ENCODE measurements at regions not wholly inside any gene's neighbourhood (a gene's known extent, or its start where the extent isn't known, plus 50 kb on each side); places are given as distances from the start of the nearest gene placed in this dataset.

DNA sequence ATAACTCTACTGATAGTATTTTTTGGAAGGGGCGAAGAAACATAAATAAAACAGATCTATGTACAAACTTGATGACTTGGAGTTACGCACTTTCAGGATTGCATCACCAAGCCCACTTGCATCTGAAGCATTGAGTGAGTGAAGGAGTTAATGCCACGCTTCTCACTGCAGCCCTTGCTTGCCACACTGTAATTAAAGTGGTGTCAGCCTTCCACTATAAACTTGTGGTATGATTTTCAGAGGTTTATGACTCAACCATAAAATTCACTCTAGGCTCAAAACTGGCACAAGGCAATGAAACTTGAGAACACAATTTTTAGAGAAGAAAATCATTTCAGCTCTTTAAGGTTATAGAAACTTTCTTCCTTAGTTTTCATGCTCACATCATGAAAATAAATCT, 93.9 kb upstream of the PRMT6 start:
- TF ChIP-seq, protein P1, sequence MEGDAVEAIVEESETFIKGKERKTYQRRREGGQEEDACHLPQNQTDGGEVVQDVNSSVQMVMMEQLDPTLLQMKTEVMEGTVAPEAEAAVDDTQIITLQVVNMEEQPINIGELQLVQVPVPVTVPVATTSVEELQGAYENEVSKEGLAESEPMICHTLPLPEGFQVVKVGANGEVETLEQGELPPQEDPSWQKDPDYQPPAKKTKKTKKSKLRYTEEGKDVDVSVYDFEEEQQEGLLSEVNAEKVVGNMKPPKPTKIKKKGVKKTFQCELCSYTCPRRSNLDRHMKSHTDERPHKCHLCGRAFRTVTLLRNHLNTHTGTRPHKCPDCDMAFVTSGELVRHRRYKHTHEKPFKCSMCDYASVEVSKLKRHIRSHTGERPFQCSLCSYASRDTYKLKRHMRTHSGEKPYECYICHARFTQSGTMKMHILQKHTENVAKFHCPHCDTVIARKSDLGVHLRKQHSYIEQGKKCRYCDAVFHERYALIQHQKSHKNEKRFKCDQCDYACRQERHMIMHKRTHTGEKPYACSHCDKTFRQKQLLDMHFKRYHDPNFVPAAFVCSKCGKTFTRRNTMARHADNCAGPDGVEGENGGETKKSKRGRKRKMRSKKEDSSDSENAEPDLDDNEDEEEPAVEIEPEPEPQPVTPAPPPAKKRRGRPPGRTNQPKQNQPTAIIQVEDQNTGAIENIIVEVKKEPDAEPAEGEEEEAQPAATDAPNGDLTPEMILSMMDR (IDR thresholded peaks at IDR 0.05; ENCODE audit: low read depth, low read length): no peak
- H3K4me3 ChIP-seq (ENCODE audit: low read depth, low read length): no peak overlapping the region

DNA sequence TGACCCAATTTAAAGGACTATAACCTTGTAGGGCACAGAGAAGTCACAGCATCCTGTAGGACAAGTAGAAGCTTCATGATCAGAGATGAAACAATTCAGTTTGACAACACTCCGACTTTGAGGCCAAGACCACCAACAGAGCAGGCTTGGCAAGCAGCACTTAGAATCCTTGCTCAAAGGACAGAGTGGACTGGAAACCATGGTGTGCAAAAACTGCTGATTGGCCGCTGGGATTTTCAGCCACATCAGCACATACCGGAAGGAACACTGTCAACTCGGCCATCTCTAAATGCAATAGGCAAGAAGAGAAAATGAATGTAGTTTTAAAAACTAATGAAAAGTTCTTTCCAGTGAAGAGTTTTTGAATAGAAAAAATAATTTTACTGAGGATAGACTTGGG, 92.0 kb upstream of the PRMT6 start:
- TF ChIP-seq, protein P1 (IDR thresholded peaks at IDR 0.05; ENCODE audit: low read depth, low read length): no peak
- H3K4me3 ChIP-seq (ENCODE audit: low read depth, low read length): no peak overlapping the region

DNA sequence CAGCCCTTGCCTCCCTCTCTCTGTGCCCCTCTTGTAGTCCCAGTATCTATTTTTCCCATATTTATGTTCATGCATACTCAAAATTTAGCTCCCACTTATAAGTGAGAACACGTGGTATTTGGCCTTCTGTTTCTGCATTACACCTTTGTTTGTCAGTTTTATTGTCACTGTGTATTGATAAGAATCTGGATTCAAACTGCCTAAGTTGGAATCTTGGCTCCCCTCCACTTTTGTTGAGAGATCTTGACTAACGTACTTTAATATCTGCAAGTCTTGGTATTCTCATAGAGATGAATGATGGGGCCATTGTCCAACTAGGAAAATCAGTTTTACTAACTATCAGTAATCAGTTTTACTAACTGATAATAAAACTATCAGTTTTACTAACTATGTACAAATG, 87.8 kb upstream of the PRMT6 start:
- TF ChIP-seq, protein P1 (IDR thresholded peaks at IDR 0.05; ENCODE audit: low read depth, low read length): no peak
- H3K4me3 ChIP-seq (ENCODE audit: low read depth, low read length): no peak overlapping the region

DNA sequence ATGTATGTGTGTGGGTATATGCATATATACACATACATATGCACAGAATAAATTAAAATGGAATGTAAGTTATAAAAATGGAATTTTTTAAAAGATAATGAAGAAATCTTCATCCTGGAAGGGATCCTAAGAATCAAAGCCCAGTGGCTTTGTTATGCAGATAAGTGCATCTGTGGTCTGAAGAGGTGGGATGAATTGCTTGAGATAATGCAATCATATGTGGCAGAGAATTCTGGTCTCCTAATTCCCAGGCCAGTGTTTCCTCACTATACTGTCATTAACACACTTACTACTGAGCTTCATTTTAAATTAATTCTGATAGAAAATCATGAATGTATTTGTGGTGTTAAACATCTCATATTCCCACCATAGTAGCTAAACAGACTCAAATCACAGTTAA, 86.7 kb upstream of the PRMT6 start:
- no peak overlapping the region for H3K4me3 ChIP-seq (ENCODE audit: low read depth, low read length)
- TF ChIP-seq, protein P1 (IDR thresholded peaks at IDR 0.05; ENCODE audit: low read depth, low read length): no peak

DNA sequence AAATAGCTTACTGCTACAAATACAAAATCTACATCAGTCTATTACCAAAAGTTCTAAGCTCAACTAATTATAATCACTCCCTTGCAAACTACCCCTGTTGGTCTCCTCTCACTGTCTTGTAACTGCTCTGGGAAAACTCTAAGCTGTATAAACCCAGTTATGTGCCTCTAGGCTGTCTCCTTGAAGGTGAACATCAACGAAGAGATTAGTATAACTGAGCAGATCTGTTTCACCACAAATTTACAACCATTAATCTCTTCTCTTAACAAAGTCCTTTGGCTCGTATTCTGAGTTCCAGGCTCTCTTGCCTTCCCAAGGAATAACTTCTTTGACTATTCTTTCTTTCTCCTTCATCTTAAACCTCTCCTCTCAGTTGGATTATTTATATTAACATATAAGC, 84.4 kb upstream of the PRMT6 start:
- H3K4me3 ChIP-seq (ENCODE audit: low read depth, low read length): no peak overlapping the region
- TF ChIP-seq, protein P1 (IDR thresholded peaks at IDR 0.05; ENCODE audit: low read depth, low read length): no peak

DNA sequence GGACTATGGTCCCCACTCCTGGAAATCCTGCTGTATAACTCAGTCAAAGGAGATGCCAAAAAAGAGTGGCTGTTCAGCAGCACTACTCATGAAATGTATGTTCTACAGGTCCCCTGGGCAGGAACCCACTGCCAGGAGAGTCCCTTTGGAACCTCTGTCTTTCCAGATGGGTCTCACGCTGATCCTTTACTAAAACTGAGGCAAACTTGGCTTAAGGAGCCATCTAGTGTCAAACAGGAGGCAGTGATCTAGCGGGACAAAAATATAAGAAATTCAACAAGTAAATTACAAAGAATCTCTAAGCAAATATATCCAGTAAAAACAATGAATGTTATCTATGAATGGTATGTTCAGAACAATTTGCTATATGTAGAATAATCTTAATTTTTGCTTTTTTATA, 80.5 kb upstream of the PRMT6 start:
- no peak overlapping the region for H3K4me3 ChIP-seq (ENCODE audit: low read depth, low read length)
- TF ChIP-seq, protein P1 (IDR thresholded peaks at IDR 0.05; ENCODE audit: low read depth, low read length): no peak

DNA sequence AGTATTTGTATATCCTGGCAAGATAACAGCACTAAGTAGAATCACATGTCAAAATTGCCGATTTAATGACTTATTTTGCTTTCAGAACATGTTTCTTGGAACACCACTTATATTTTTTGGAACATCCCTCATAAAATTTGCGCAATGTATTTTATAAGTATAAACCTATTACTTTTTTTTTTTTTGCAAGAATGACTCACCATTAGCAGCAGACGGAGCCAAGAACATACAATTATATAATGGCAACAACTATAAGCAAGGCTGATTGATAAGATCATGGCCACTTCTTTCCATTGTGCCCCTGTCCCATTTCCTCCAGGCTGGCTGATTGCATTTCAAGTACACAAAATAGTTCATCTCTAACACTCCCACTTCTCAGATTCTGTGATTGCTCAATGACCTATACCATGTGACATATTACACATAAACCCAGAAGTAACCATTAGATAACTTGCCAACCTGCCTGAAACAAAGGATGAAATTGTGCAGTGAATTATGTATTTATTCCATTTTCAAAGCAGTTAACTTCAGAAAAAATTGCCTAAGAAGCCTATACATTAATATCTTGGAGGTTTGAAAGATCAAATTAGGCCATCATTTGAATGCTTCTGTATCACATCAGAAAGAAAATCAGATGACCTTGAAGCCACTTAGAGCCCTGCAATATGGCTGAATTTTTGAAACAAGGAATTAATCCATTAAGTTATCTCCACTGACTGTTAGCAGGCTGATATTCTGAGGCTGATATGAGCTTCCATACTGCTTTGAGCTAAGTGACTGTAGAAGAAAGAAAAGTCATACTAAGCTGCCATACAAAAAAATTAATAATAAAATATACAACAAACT, 77.8 kb upstream of the PRMT6 start:
- H3K4me3 ChIP-seq (ENCODE audit: low read depth, low read length): no peak overlapping the region
- TF ChIP-seq, protein P1 (IDR thresholded peaks at IDR 0.05; ENCODE audit: low read depth, low read length): no peak
